SK-N-SH (cell line): ENCODE measurements at regions not wholly inside any gene's neighbourhood (a gene's known extent, or its start where the extent isn't known, plus 50 kb on each side); places are given as distances from the start of the nearest gene placed in this dataset.

Experiments used
- CTCF ChIA-PET: fragments of 300-600, 350-600 bp; formaldehyde crosslinking; extraction: SDS; loops from one replicate; lab custom pipeline; 2021; lab: Yijun Ruan, JAX
- POLR2A ChIA-PET: fragments of 350-600 bp; sonication (Branson Sonifier 250); formaldehyde crosslinking; extraction: SDS; loops from one replicate; lab custom pipeline; 2020; ENCODE audit warnings: antibody characterized with exemption, inconsistent platforms; lab: Yijun Ruan, JAX
- DNase-seq: peaks from one replicate; pipeline ENCODE4 v3.0.0; 2012
- H2AFZ ChIP-seq: fragments of 200-600 bp; sonication (generic); 2 replicates; pipeline ENCODE4 v1.8.1; 2016; ENCODE audit warnings: antibody characterized with exemption, mild to moderate bottlenecking, low read depth
- H3F3A ChIP-seq: fragments of 200-600 bp; sonication (generic); replicated peaks from 2 replicates; pipeline ENCODE3; 2016; ENCODE audit warnings: antibody characterized with exemption, mild to moderate bottlenecking; ENCODE audit not compliant: insufficient read depth
- H3K27ac ChIP-seq, 2 experiments: fragments of 200-500 bp in 1 of 2; fragments of 200-600 bp in 1 of 2; sonication (Bioruptor generic) in 1 of 2; sonication (generic), shearing (Covaris generic) in 1 of 2; 2 replicates each; pipeline versions ENCODE4 v1.5.1 to v1.6.1; 2014 to 2016; ENCODE audit warnings: low read depth in 2 of 2, inconsistent platforms in 1 of 2, low read length in 1 of 2, mild to moderate bottlenecking in 1 of 2, mixed read lengths in 1 of 2
- H3K27me3 ChIP-seq: fragments of 200-600 bp; sonication (generic), shearing (Covaris generic); 2 replicates; pipeline ENCODE4 v1.6.1; 2016; ENCODE audit warnings: mixed run types; ENCODE audit not compliant: insufficient read depth
- H3K36me3 ChIP-seq, 2 experiments: fragments of 200-500 bp in 1 of 2; fragments of 200-600 bp in 1 of 2; sonication (Bioruptor generic) in 1 of 2; sonication (generic) in 1 of 2; replicated peaks in 1 of 2; 2 replicates each; pipeline versions ENCODE3 to v1.5.1; 2014 to 2016; ENCODE audit warnings: low read length in 1 of 2, mild to moderate bottlenecking in 1 of 2; ENCODE audit not compliant: insufficient read depth in 2 of 2, control insufficient read depth in 1 of 2
- H3K4me1 ChIP-seq, 2 experiments: fragments of 200-500 bp in 1 of 2; fragments of 200-600 bp in 1 of 2; sonication (Bioruptor generic) in 1 of 2; sonication (generic), shearing (Covaris generic) in 1 of 2; 2 replicates each; pipeline versions ENCODE4 v1.5.1 to v1.6.1; 2014 to 2016; ENCODE audit warnings: low read depth in 1 of 2, low read length in 1 of 2, mixed run types in 1 of 2; ENCODE audit not compliant: insufficient read depth in 2 of 2, control insufficient read depth in 1 of 2
- H3K4me2 ChIP-seq: fragments of 200-600 bp; sonication (generic), shearing (Covaris generic); 2 replicates; pipeline ENCODE4 v1.6.1; 2017; ENCODE audit warnings: mixed run types
- H3K4me3 ChIP-seq, 2 experiments: fragments of 200-500 bp in 1 of 2; fragments of 200-600 bp in 1 of 2; sonication (Bioruptor generic) in 1 of 2; sonication (generic), shearing (Covaris generic) in 1 of 2; 2 replicates each; pipeline versions ENCODE4 v1.5.1 to v1.8.1; 2014 to 2016; ENCODE audit warnings: low read depth in 2 of 2, inconsistent platforms in 1 of 2, low read length in 1 of 2, mild to moderate bottlenecking in 1 of 2, mixed read lengths in 1 of 2, moderate library complexity in 1 of 2
- H3K79me2 ChIP-seq: fragments of 200-600 bp; sonication (generic); 2 replicates; pipeline ENCODE4 v1.8.1; 2017; ENCODE audit warnings: mild to moderate bottlenecking; ENCODE audit not compliant: insufficient read depth
- H3K9ac ChIP-seq: fragments of 200-600 bp; sonication (generic); 2 replicates; pipeline ENCODE4 v1.6.1; 2017; ENCODE audit warnings: mixed run types
- H3K9me2 ChIP-seq: fragments of 200-600 bp; sonication (generic); 2 replicates; pipeline ENCODE4 v1.6.1; 2017; ENCODE audit warnings: mixed run types
- H3K9me3 ChIP-seq: fragments of 200-600 bp; sonication (generic); 2 replicates; pipeline ENCODE4 v1.6.1; 2017; ENCODE audit warnings: mixed run types, mild to moderate bottlenecking, moderate library complexity
- H4K20me1 ChIP-seq: fragments of 200-600 bp; sonication (generic); 2 replicates; pipeline ENCODE4 v1.6.1; 2017; ENCODE audit warnings: mild to moderate bottlenecking, mixed run types; ENCODE audit not compliant: insufficient read depth
- CHD2 ChIP-seq: fragments of 150-350 bp; IDR thresholded peaks from 2 replicates; pipeline ENCODE4 v1.6.1; 2018; ENCODE audit warnings: low read length; ENCODE audit not compliant: partially characterized antibody
- ELF1 ChIP-seq: IDR thresholded peaks from 2 replicates; pipeline ENCODE4 v1.4.0; 2012
- EP300 ChIP-seq, 2 experiments: IDR thresholded peaks; 2 replicates each; pipeline versions ENCODE4 v1.4.0 to v1.6.1; 2012; ENCODE audit warnings: borderline replicate concordance in 1 of 2, low read depth in 1 of 2, low read length in 1 of 2
- EZH2phosphoT487 ChIP-seq: fragments of 200-600 bp; sonication (generic); IDR thresholded peaks from 2 replicates; pipeline ENCODE4 v1.6.1; 2017; ENCODE audit warnings: low read depth, mixed run types, mild to moderate bottlenecking, antibody characterized with exemption, moderate library complexity, borderline replicate concordance
- FOSL2 ChIP-seq: IDR thresholded peaks from 2 replicates; pipeline ENCODE4 v1.4.0; 2012; ENCODE audit warnings: low read depth, mild to moderate bottlenecking, moderate library complexity, borderline replicate concordance
- FOXM1 ChIP-seq: IDR thresholded peaks from 2 replicates; pipeline ENCODE4 v1.4.0; 2012; ENCODE audit warnings: low read depth, mild to moderate bottlenecking
- GATA2 ChIP-seq: sonication (generic); formaldehyde crosslinking; IDR thresholded peaks from 2 replicates; pipeline ENCODE4 v1.5.0; 2020; ENCODE audit warnings: mild to moderate bottlenecking, missing genetic modification reagents
- JUND ChIP-seq: IDR thresholded peaks from 2 replicates; pipeline ENCODE4 v1.4.0; 2012
- MEF2A ChIP-seq: IDR thresholded peaks from 2 replicates; pipeline ENCODE4 v1.4.0; 2012; ENCODE audit warnings: low read depth, borderline replicate concordance
- MXI1 ChIP-seq: IDR thresholded peaks from 2 replicates; pipeline ENCODE4 v1.6.1; 2012; ENCODE audit warnings: mild to moderate bottlenecking, low read depth, low read length, improper control_type of control experiment
- NRF1 ChIP-seq: IDR thresholded peaks from 2 replicates; pipeline ENCODE4 v1.6.1; 2012; ENCODE audit warnings: low read depth, mild to moderate bottlenecking, low read length
- POLR2AphosphoS5 ChIP-seq: IDR thresholded peaks from 2 replicates; pipeline ENCODE4 v1.6.1; 2012; ENCODE audit warnings: low read depth, low read length
- RAD21 ChIP-seq: IDR thresholded peaks from 2 replicates; pipeline ENCODE4 v1.6.1; 2012; ENCODE audit warnings: mild to moderate bottlenecking, low read length
- REST ChIP-seq: IDR thresholded peaks from 2 replicates; pipeline ENCODE4 v1.6.1; 2012; ENCODE audit warnings: mild to moderate bottlenecking, low read depth, low read length, moderate library complexity
- RFX5 ChIP-seq: IDR thresholded peaks from 2 replicates; pipeline ENCODE4 v1.6.1; 2012; ENCODE audit warnings: mild to moderate bottlenecking, improper control_type of control experiment, low read length
- SMC3 ChIP-seq: IDR thresholded peaks from 2 replicates; pipeline ENCODE4 v1.6.1; 2012; ENCODE audit warnings: low read depth, low read length, improper control_type of control experiment
- TCF12 ChIP-seq: IDR thresholded peaks from 2 replicates; pipeline ENCODE4 v1.4.0; 2012
- ZBTB33 ChIP-seq: IDR thresholded peaks from 2 replicates; pipeline ENCODE4 v1.4.0; 2012; ENCODE audit warnings: low read depth, borderline replicate concordance
- WGBS: methylation state at CpG from one replicate; pipeline ENCODE4 v1.1.6; 2017; ENCODE audit warnings: low lambda C conversion rate; 5-methylcytosine and 5-hydroxymethylcytosine counted together
- TF ChIP-seq, protein P1 (sequence below): fragments of 150-350 bp; IDR thresholded peaks from 2 replicates; pipeline ENCODE4 v1.6.1; 2016; ENCODE audit warnings: mild to moderate bottlenecking, low read depth, low read length

DNA sequence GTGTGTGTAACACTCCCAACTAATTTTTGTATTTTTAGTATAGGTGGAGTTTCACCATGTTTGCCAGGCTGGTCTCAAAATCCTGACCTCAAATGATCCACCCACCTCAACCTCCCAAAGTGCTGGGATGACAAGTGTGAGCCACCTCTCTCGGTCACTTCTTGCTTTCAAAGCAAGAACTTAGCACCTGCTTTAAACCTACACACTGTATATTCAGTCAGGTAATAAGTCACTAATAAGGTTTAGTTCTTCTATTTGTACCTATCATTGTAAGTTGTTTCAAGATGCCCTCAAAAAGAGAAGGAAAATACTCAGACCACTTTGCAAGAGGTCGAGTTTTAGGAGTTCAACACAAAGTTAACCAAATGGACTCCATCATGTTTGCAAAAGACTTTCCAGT is 431.3 kb downstream of the MRPL39 start:
- ChIA-PET CTCF (no interaction called here), POLR2A (no interaction called here)
- Histone ChIP-seq H2AFZ (peak overlapping the region; percentile 31; the same call in 1 of the 2 replicates), H3K9ac (no peak overlapping the region), H3K9me3 (no peaks in the 10 kb centered on the region), H3F3A (peaks cover 25% of the 10 kb centered on the region), H3K9me2 (0 out of 2 replicates have a peak, but pooled peaks cover 3% of the 10 kb centered on the region), H3K4me1 (no peaks in the 10 kb centered on the region; a peak in 2 of 4 replicates), H3K27me3 (no peaks in the 10 kb centered on the region), H4K20me1 (no peaks in the 10 kb centered on the region), H3K27ac (peak overlapping the region; percentile 82 to 83), H3K36me3 (no peaks in the 10 kb centered on the region), H3K4me3 (no peak overlapping the region), H3K4me2 (no peak overlapping the region), H3K79me2 (no peaks in the 10 kb centered on the region)
- WGBS = 79% methylated on average over 2 of the region's 2 CpGs
- no peak for TF ChIP-seq EZH2phosphoT487
- TF ChIP-seq ZBTB33 = no peak
- no peak for TF ChIP-seq MXI1
- no peak for TF ChIP-seq FOXM1
- TF ChIP-seq POLR2AphosphoS5 = no peak
- no peak for TF ChIP-seq TCF12
- TF ChIP-seq FOSL2 = no peak
- no peak for TF ChIP-seq CHD2
- no peak for TF ChIP-seq EP300 (IDR thresholded peaks at IDR 0.05; ENCODE audit: borderline replicate concordance in 1 of 2, low read depth in 1 of 2, low read length in 1 of 2)
- no peak for TF ChIP-seq NRF1
- no peak for TF ChIP-seq RAD21
- TF ChIP-seq, protein P1, sequence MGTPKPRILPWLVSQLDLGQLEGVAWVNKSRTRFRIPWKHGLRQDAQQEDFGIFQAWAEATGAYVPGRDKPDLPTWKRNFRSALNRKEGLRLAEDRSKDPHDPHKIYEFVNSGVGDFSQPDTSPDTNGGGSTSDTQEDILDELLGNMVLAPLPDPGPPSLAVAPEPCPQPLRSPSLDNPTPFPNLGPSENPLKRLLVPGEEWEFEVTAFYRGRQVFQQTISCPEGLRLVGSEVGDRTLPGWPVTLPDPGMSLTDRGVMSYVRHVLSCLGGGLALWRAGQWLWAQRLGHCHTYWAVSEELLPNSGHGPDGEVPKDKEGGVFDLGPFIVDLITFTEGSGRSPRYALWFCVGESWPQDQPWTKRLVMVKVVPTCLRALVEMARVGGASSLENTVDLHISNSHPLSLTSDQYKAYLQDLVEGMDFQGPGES = no peak
- TF ChIP-seq RFX5 = no peak
- no peak for TF ChIP-seq JUND
- TF ChIP-seq ELF1 = no peak
- TF ChIP-seq REST = no peak
- TF ChIP-seq MEF2A = no peak
- no peak for TF ChIP-seq GATA2 (CRISPR knock-in tag)
- TF ChIP-seq SMC3 = no peak
- DNase-seq = no peak
